ENCODE measurements at regions not wholly inside any gene's neighbourhood (a gene's known extent, or its start where the extent isn't known, plus 50 kb on each side); places are given as distances from the start of the nearest gene placed in this dataset.
"Not testable (repeated sequence)": the region's sequence is repeated elsewhere in the genome, so short reads cannot be mapped to it uniquely, and the experiment has no call there.

DNA sequence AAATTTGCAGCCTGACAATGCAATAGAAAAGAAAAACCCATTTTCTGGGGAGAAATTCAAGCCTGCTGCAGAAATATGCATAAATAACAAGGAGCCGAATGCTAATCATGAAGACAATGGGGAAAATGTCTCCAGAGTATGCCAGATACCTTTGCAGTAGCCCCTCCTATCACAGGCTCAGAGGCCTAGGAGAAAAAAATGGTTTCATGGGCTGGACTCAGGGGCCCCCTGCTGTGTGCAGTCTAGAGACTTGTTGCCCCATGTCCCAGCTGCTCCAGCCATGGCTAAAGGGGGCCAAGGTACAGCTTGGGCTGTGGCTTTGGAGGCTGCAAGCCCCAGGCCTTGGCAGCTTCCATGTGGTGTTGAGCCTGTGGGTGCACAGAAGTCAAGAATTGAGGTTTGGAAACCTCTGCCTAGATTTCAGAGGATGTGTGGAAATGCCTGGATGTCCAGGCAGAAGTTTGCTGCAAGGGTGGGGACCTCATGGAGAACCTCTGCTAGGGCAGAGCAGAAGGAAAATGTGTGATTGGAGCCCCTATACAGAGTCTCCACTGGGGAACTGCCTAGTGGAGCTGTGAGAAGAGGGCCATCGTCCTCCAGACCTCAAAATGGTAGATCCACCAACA, 53.3 kb upstream of the XIST start:
- DNase-seq (ENCODE audit: low spot score); in situ Hi-C loops (cut with HindIII; ENCODE audit: low sequenced_read_pairs): not testable (repeated sequence)

DNA sequence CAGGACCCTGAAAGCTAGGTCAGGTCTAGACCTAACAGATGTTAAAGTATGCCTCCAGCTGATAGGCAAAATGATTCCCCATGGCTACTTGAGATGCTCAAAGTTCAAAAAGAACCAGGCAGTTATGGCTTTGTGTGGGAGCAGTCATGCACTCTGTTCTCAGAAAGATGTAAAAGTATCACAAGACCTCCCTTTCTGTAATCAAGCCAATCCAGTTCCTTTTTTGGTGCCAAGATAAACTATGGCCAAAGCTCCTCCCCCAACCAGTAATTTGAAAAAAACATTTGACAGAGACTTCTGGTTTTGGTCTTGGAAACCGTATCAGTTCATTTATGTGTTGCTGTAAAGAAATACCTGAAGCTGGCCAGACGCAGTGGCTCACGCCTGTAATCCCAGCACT, 51.4 kb upstream of the XIST start:
- in situ Hi-C loops (cut with HindIII; ENCODE audit: low sequenced_read_pairs), result no loop called here
- DNase-seq (ENCODE audit: low spot score), result no peak

Data from G401 (cell line).